NB4 (cell line): ENCODE measurements at regions not wholly inside any gene's neighbourhood (a gene's known extent, or its start where the extent isn't known, plus 50 kb on each side); places are given as distances from the start of the nearest gene placed in this dataset.

ENCODE experiments used
- POLR2A ChIP-seq: IDR thresholded peaks from 2 replicates; pipeline ENCODE4 v1.6.1; 2011; ENCODE audit warnings: mild to moderate bottlenecking; ENCODE audit not compliant: insufficient read length; ENCODE audit errors: extremely low read depth
- TF ChIP-seq, protein P1 (sequence below): IDR thresholded peaks from one replicate; pipeline ENCODE4 v1.5.1; 2012; ENCODE audit warnings: low read depth, low read length
- TF ChIP-seq, protein P2 (sequence below): IDR thresholded peaks from 2 replicates; pipeline ENCODE4 v1.6.1; 2011; ENCODE audit warnings: low read depth, low read length

DNA sequence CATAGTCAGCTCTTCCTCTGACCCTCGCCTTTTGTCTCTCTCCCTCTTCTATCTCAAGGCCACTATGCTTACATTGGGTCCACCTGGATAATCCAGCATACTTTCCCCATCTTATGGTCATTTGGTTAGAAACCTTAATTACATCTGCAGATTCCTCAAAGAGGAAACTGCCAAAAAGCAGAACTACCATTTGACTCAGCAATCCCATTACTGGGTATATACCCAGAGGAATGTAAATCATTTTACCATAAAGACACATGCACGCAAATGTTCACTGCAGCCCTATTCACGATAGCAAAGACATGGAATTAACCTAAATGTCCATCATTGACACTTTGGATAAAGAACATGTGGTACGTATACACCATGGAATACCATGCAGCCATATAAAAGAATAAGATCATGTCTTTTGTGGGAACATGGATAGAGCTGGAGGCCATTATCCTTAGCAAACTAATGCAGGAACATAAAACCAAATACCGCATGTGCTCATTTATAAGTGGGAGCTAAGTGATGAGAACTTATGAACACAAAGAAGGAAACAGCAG lies 114.8 kb upstream of the NPY start:
- TF ChIP-seq, protein P1, sequence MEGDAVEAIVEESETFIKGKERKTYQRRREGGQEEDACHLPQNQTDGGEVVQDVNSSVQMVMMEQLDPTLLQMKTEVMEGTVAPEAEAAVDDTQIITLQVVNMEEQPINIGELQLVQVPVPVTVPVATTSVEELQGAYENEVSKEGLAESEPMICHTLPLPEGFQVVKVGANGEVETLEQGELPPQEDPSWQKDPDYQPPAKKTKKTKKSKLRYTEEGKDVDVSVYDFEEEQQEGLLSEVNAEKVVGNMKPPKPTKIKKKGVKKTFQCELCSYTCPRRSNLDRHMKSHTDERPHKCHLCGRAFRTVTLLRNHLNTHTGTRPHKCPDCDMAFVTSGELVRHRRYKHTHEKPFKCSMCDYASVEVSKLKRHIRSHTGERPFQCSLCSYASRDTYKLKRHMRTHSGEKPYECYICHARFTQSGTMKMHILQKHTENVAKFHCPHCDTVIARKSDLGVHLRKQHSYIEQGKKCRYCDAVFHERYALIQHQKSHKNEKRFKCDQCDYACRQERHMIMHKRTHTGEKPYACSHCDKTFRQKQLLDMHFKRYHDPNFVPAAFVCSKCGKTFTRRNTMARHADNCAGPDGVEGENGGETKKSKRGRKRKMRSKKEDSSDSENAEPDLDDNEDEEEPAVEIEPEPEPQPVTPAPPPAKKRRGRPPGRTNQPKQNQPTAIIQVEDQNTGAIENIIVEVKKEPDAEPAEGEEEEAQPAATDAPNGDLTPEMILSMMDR = no peak
- TF ChIP-seq, protein P2, sequence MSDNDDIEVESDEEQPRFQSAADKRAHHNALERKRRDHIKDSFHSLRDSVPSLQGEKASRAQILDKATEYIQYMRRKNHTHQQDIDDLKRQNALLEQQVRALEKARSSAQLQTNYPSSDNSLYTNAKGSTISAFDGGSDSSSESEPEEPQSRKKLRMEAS = no peak
- TF ChIP-seq POLR2A = no peak
